Endothelial cell of umbilical vein (primary cell): ENCODE measurements at regions not wholly inside any gene's neighbourhood (a gene's known extent, or its start where the extent isn't known, plus 50 kb on each side); places are given as distances from the start of the nearest gene placed in this dataset.

Experiments
- BruUV-seq: library from RNA; stranded (reverse); fragments of 400-500 nt; replicated peaks from 2 replicates; lab custom pipeline; 2021; lab: Mats Ljungman, UMichigan
- CTCF ChIA-PET: fragments of 300-600, 350-600 bp; sonication (Branson Sonifier 250); formaldehyde crosslinking; loops from one replicate; lab custom pipeline; 2021; ENCODE audit warnings: antibody characterized with exemption, inconsistent platforms; lab: Charles Lee
- POLR2A ChIA-PET: fragments of 300-600, 350-600 bp; sonication (Branson Sonifier 250); formaldehyde crosslinking; loops from one replicate; lab custom pipeline; 2021; ENCODE audit warnings: antibody characterized with exemption, inconsistent platforms; lab: Charles Lee
- DNase-seq: peaks from one replicate; pipeline ENCODE4 v3.0.0-alpha.2; 2011; ENCODE audit warnings: low read depth, low spot score
- FAIRE-seq: peaks from 2 replicates; lab custom pipeline; 2011; peaks lifted over from hg19 to GRCh38; lab: Jason Lieb, UNC
- H2AFZ ChIP-seq: 2 replicates; pipeline ENCODE4 v1.6.0; 2012; ENCODE audit warnings: low read depth, low read length, control low read depth, inconsistent platforms
- H3K27ac ChIP-seq: 2 replicates; pipeline ENCODE4 v1.5.1; 2011; ENCODE audit warnings: low read depth, mild to moderate bottlenecking, control low read depth, low read length, moderate library complexity; ENCODE audit not compliant: insufficient read depth
- H3K27me3 ChIP-seq, 2 experiments: 2 replicates each; pipeline versions ENCODE4 v1.6.0 to v1.6.1; 2011; ENCODE audit warnings: low read length in 2 of 2, mixed read lengths in 1 of 2; ENCODE audit not compliant: control insufficient read depth in 2 of 2, insufficient read depth in 2 of 2
- H3K36me3 ChIP-seq, 2 experiments: 2 replicates in 1 of 2; 3 replicates in 1 of 2; pipeline ENCODE4 v1.5.1; 2011; ENCODE audit warnings: low read length in 2 of 2, mild to moderate bottlenecking in 1 of 2, moderate library complexity in 1 of 2; ENCODE audit not compliant: control insufficient read depth in 2 of 2, insufficient read depth in 2 of 2; ENCODE audit errors: extremely low read depth in 1 of 2
- H3K4me1 ChIP-seq: 3 replicates; pipeline ENCODE4 v1.5.1; 2011; ENCODE audit warnings: mild to moderate bottlenecking, low read length; ENCODE audit not compliant: control insufficient read depth, insufficient read depth; ENCODE audit errors: extremely low read depth
- H3K4me2 ChIP-seq: 2 replicates; pipeline ENCODE4 v1.6.1; 2011; ENCODE audit warnings: low read length, control low read depth, mixed read lengths; ENCODE audit not compliant: insufficient read depth
- H3K4me3 ChIP-seq, 3 experiments: fragments of 200-600 bp in 1 of 3; sonication (generic), shearing (Covaris generic) in 1 of 3; replicated peaks in 1 of 3; 2 replicates each; pipeline ENCODE4 v1.5.1; 2011 to 2016; ENCODE audit warnings: control low read depth in 3 of 3, low read length in 3 of 3, mild to moderate bottlenecking in 2 of 3, inconsistent platforms in 1 of 3, low read depth in 1 of 3, moderate library complexity in 1 of 3; ENCODE audit not compliant: insufficient read depth in 1 of 3
- H3K79me2 ChIP-seq: 2 replicates; pipeline ENCODE4 v1.6.0; 2012; ENCODE audit warnings: low read length, inconsistent platforms; ENCODE audit not compliant: control insufficient read depth, insufficient read depth
- H3K9ac ChIP-seq: replicated peaks from 2 replicates; pipeline ENCODE3; 2011; ENCODE audit warnings: low read length, control low read depth; ENCODE audit not compliant: insufficient read depth; ENCODE audit errors: extremely low read depth
- H3K9me1 ChIP-seq: replicated peaks from 3 replicates; pipeline ENCODE4 v1.6.0; 2011; ENCODE audit warnings: mild to moderate bottlenecking, low read length; ENCODE audit not compliant: control insufficient read depth, insufficient read depth; ENCODE audit errors: extremely low read depth
- H3K9me3 ChIP-seq: replicated peaks from 2 replicates; pipeline ENCODE4 v1.5.1; 2012; ENCODE audit warnings: low read length, inconsistent platforms; ENCODE audit not compliant: control insufficient read depth, insufficient read depth
- H4K20me1 ChIP-seq: replicated peaks from 2 replicates; pipeline ENCODE3; 2011; ENCODE audit warnings: mild to moderate bottlenecking, low read length; ENCODE audit not compliant: control insufficient read depth, insufficient read depth; ENCODE audit errors: extremely low read depth
- EZH2 ChIP-seq: IDR thresholded peaks from 2 replicates; pipeline ENCODE4 v1.6.1; 2012; ENCODE audit warnings: borderline replicate concordance, low read depth, mild to moderate bottlenecking, moderate library complexity, low read length, inconsistent platforms; ENCODE audit not compliant: severe bottlenecking
- FOS ChIP-seq: IDR thresholded peaks from 2 replicates; pipeline ENCODE4 v1.6.1; 2011; ENCODE audit warnings: mild to moderate bottlenecking, low read length, moderate library complexity, borderline replicate concordance; ENCODE audit not compliant: insufficient read depth
- GATA2 ChIP-seq: IDR thresholded peaks from 2 replicates; pipeline ENCODE4 v1.7.0; 2011; ENCODE audit warnings: low read depth, mild to moderate bottlenecking, moderate library complexity, mixed read lengths, low read length; ENCODE audit not compliant: insufficient read length, insufficient read depth
- JUN ChIP-seq: IDR thresholded peaks from 2 replicates; pipeline ENCODE4 v1.6.1; 2011; ENCODE audit warnings: borderline replicate concordance, low read depth; ENCODE audit not compliant: insufficient read length, insufficient read depth
- MYC ChIP-seq: IDR thresholded peaks from one replicate; pipeline ENCODE4 v1.6.1; 2011; ENCODE audit warnings: mild to moderate bottlenecking, low read depth, low read length
- POLR2A ChIP-seq: IDR thresholded peaks from 2 replicates; pipeline ENCODE4 v1.6.1; 2012; ENCODE audit warnings: low read depth, mild to moderate bottlenecking, control low read depth, low read length
- POLR2AphosphoS5 ChIP-seq: IDR thresholded peaks from 2 replicates; pipeline ENCODE4 v1.6.1; 2012; ENCODE audit warnings: low read depth, mild to moderate bottlenecking, control low read depth, low read length, moderate library complexity; ENCODE audit not compliant: insufficient read depth
- dilution Hi-C: fragments of 300-500 bp; cut with MboI; formaldehyde crosslinking; loops from one replicate; pipeline ENCODE4 v1.15.0; 2019; ENCODE audit warnings: low sequenced_read_pairs; ENCODE audit not compliant: extremely low pct_ligation_motif_present
- intact Hi-C: fragments of 100-400 bp; cut with micrococcal nuclease; formaldehyde crosslinking; loops from one replicate; pipeline ENCODE4 v1.10.0; 2022
- TF ChIP-seq, protein P1 (sequence below), 2 donors: IDR thresholded peaks; 1 replicate in 1 of 2; 2 replicates in 1 of 2; pipeline ENCODE4 v1.5.1; 2011; ENCODE audit warnings: low read length in 2 of 2, mild to moderate bottlenecking in 2 of 2, moderate library complexity in 2 of 2, control low read depth in 1 of 2, inconsistent platforms in 1 of 2, low read depth in 1 of 2; ENCODE audit not compliant: insufficient read depth in 1 of 2; ENCODE audit errors: extremely low read depth in 1 of 2
- TF ChIP-seq, protein P2 (sequence below): IDR thresholded peaks from 2 replicates; pipeline ENCODE4 v1.6.1; 2011; ENCODE audit not compliant: insufficient read depth, insufficient read length

DNA sequence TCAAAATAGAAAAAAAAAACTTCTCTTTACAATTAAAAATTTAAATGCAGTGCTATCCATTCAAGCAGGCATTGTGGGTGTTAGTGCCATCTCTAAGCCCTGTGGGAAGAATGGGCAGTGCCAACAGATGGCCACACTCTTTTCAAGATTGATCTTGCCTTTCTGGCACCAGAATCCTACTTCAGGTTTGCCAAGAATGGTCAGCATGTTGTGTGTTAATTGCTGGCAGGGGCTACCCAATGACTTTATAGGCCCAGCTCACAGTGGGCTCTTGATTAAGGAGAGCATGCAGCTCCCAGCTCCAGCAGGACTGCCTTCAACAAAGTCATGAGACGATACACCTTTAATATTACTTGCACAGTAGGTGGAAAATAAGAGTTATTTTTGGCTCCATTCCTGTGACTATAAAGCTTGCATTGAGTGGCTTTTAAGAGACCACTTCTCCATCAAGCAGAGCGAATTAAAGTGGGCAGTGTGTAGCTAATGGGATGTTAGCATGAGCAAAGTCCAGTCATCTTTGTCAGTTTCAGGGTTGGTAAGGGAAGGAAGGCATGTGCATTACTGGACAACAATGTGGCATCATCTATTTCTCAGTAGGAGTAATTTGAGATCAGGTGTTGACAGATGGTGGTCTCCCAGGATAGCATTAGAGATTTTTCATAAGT lies 476.8 kb downstream of the C3orf38 start:
- Histone ChIP-seq H3K36me3 (no peaks in the 10 kb centered on the region), H3K4me1 (no peaks in the 10 kb centered on the region), H3K79me2 (no peaks in the 10 kb centered on the region), H3K9ac (no peak overlapping the region), H3K27ac (no peak overlapping the region), H3K4me3 (no peak overlapping the region), H3K9me3 (peaks cover 2% of the 10 kb centered on the region), H3K4me2 (no peak overlapping the region), H4K20me1 (no peaks in the 10 kb centered on the region), H3K9me1 (no peaks in the 10 kb centered on the region), H3K27me3 (no peaks in the 10 kb centered on the region), H2AFZ (no peak overlapping the region)
- dilution Hi-C loops, result no loop called here
- DNase-seq, result no peak
- POLR2A ChIA-PET, result no interaction called here
- no TSS peak for BruUV-seq
- intact Hi-C loops, result no loop called here
- TF ChIP-seq GATA2 (no peak), FOS (no peak), MYC (no peak), POLR2AphosphoS5 (no peak)
- TF ChIP-seq, protein P1, sequence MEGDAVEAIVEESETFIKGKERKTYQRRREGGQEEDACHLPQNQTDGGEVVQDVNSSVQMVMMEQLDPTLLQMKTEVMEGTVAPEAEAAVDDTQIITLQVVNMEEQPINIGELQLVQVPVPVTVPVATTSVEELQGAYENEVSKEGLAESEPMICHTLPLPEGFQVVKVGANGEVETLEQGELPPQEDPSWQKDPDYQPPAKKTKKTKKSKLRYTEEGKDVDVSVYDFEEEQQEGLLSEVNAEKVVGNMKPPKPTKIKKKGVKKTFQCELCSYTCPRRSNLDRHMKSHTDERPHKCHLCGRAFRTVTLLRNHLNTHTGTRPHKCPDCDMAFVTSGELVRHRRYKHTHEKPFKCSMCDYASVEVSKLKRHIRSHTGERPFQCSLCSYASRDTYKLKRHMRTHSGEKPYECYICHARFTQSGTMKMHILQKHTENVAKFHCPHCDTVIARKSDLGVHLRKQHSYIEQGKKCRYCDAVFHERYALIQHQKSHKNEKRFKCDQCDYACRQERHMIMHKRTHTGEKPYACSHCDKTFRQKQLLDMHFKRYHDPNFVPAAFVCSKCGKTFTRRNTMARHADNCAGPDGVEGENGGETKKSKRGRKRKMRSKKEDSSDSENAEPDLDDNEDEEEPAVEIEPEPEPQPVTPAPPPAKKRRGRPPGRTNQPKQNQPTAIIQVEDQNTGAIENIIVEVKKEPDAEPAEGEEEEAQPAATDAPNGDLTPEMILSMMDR (IDR thresholded peaks at IDR 0.05; ENCODE audit: extremely low read depth in 1 of 2, insufficient read depth in 1 of 2, low read depth in 1 of 2, low read length in 2 of 2), result no peak
- CTCF ChIA-PET, result no interaction called here
- no peak for FAIRE-seq

DNA sequence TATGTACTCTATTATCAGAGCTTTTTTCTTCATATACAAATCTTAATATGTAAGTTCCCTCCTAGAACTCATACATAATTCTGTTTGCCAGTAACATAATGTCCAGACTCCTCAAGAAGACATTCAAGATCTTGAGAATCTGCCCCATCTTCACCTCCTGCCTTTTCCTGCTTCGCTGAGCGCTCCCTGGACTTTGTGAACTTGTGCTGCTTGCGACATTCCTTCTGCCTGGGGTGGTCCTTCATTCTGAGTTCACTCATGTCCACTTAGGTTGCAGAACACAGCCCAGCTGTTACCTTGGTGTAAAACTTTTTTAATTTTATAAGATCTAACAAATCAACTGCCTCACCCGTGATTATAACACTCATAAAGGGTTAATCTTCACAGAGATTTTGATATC lies 478.5 kb upstream of the EPHA3 start:
- POLR2A ChIA-PET, result no interaction called here
- dilution Hi-C loops, result no loop called here

More for the DNA sequence above, 478.5 kb upstream of the EPHA3 start:
- no TSS peak for BruUV-seq
- Histone ChIP-seq H4K20me1 (no peaks in the 10 kb centered on the region), H3K4me2 (no peak overlapping the region), H2AFZ (no peak overlapping the region), H3K27ac (no peak overlapping the region), H3K9ac (no peak overlapping the region), H3K4me1 (no peaks in the 10 kb centered on the region), H3K36me3 (no peaks in the 10 kb centered on the region), H3K79me2 (no peaks in the 10 kb centered on the region), H3K27me3 (no peaks in the 10 kb centered on the region), H3K9me1 (no peaks in the 10 kb centered on the region), H3K4me3 (no peak overlapping the region), H3K9me3 (peaks cover 2% of the 10 kb centered on the region)
- no peak for FAIRE-seq
- DNase-seq, result no peak
- CTCF ChIA-PET, result no interaction called here
- intact Hi-C loops, result no loop called here
- TF ChIP-seq EZH2 (no peak), POLR2AphosphoS5 (no peak), JUN (no peak), POLR2A (no peak), GATA2 (no peak), MYC (no peak), FOS (no peak)
- TF ChIP-seq, protein P2, sequence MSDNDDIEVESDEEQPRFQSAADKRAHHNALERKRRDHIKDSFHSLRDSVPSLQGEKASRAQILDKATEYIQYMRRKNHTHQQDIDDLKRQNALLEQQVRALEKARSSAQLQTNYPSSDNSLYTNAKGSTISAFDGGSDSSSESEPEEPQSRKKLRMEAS, result no peak
- TF ChIP-seq, protein P1 (IDR thresholded peaks at IDR 0.05; ENCODE audit: extremely low read depth in 1 of 2, insufficient read depth in 1 of 2, low read depth in 1 of 2, low read length in 2 of 2), result no peak
